ENCODE measurements at regions not wholly inside any gene's neighbourhood (a gene's known extent, or its start where the extent isn't known, plus 50 kb on each side); places are given as distances from the start of the nearest gene placed in this dataset.

- no peaks in the 10 kb centered on the region for H3K36me3 Mint-ChIP-seq (ENCODE audit: low read depth, unreplicated experiment)
- H3K4me3 Mint-ChIP-seq (ENCODE audit: unreplicated experiment): no peak overlapping the region
- FAIRE-seq (no peak), DNase-seq (ENCODE audit: low read depth) (no peak)
- no peaks in the 10 kb centered on the region for H3K27me3 Mint-ChIP-seq (ENCODE audit: low read depth, unreplicated experiment)
- Histone ChIP-seq H3K4me2 (ENCODE audit: low read length) (no peak overlapping the region), H3K27ac (ENCODE audit: low read depth, low read length) (no peak overlapping the region), H3K9ac (ENCODE audit: low read length) (no peak overlapping the region), H2AFZ (ENCODE audit: low read depth, low read length) (no peak overlapping the region), H3K27me3 (ENCODE audit: insufficient read depth, low read length) (no peaks in the 10 kb centered on the region), H3K36me3 (ENCODE audit: insufficient read depth, low read length) (no peaks in the 10 kb centered on the region), H3K4me1 (ENCODE audit: insufficient read depth, low read length) (no peaks in the 10 kb centered on the region), H3K4me3 (ENCODE audit: insufficient read depth, low read depth, low read length) (no peak overlapping the region), H4K20me1 (ENCODE audit: insufficient read depth, low read length) (no peaks in the 10 kb centered on the region), H3K79me2 (ENCODE audit: insufficient read depth, low read length) (no peaks in the 10 kb centered on the region), H3K9me3 (ENCODE audit: insufficient read depth, low read depth, low read length) (peaks cover 20% of the 10 kb centered on the region)
- H3K4me1 Mint-ChIP-seq (ENCODE audit: low read depth, unreplicated experiment): no peaks in the 10 kb centered on the region
- H3K27ac Mint-ChIP-seq (ENCODE audit: unreplicated experiment): no peak overlapping the region
- H3K9me3 Mint-ChIP-seq (ENCODE audit: unreplicated experiment): peaks cover 32% of the 10 kb centered on the region
- TF ChIP-seq EZH2 (IDR thresholded peaks at IDR 0.05; ENCODE audit: insufficient read depth, low read length) (no peak), CTCF (IDR thresholded peaks at IDR 0.05; ENCODE audit: insufficient read depth, low read depth, low read length) (no peak)
Measured at GRCh38 chr14:106203438-106203837, 677.1 kb downstream of the TMEM121 start.

GRCh38 chr14:106204063-106204462, 677.7 kb downstream of the TMEM121 start:
- no peaks in the 10 kb centered on the region for H4K20me1 ChIP-seq (ENCODE audit: insufficient read depth, low read length)
- Mint-ChIP-seq H3K36me3 (ENCODE audit: low read depth, unreplicated experiment) (no peaks in the 10 kb centered on the region), H3K4me3 (ENCODE audit: unreplicated experiment) (no peak overlapping the region), H3K4me1 (ENCODE audit: low read depth, unreplicated experiment) (no peaks in the 10 kb centered on the region), H3K27ac (ENCODE audit: unreplicated experiment) (no peak overlapping the region), H3K27me3 (ENCODE audit: low read depth, unreplicated experiment) (no peaks in the 10 kb centered on the region), H3K9me3 (ENCODE audit: unreplicated experiment) (peaks cover 31% of the 10 kb centered on the region)
- H3K79me2 ChIP-seq (ENCODE audit: insufficient read depth, low read length): no peaks in the 10 kb centered on the region
- TF ChIP-seq EZH2 (IDR thresholded peaks at IDR 0.05; ENCODE audit: insufficient read depth, low read length): no peak
- no peak for TF ChIP-seq CTCF (IDR thresholded peaks at IDR 0.05; ENCODE audit: insufficient read depth, low read depth, low read length)
- no peak overlapping the region for H3K4me3 ChIP-seq (ENCODE audit: insufficient read depth, low read depth, low read length)
- H3K4me2 ChIP-seq (ENCODE audit: low read length): no peak overlapping the region
- H3K27ac ChIP-seq (ENCODE audit: low read depth, low read length): no peak overlapping the region
- H3K4me1 ChIP-seq (ENCODE audit: insufficient read depth, low read length): no peaks in the 10 kb centered on the region
- no peaks in the 10 kb centered on the region for H3K27me3 ChIP-seq (ENCODE audit: insufficient read depth, low read length)
- DNase-seq (ENCODE audit: low read depth) (no peak), FAIRE-seq (no peak)
- no peak overlapping the region for H3K9ac ChIP-seq (ENCODE audit: low read length)
- peaks cover 17% of the 10 kb centered on the region for H3K9me3 ChIP-seq (ENCODE audit: insufficient read depth, low read depth, low read length)
- no peaks in the 10 kb centered on the region for H3K36me3 ChIP-seq (ENCODE audit: insufficient read depth, low read length)
- H2AFZ ChIP-seq (ENCODE audit: low read depth, low read length): no peak overlapping the region

- H3K9me3 ChIP-seq (ENCODE audit: insufficient read depth, low read depth, low read length): peaks cover 19% of the 10 kb centered on the region
- FAIRE-seq (no peak), DNase-seq (ENCODE audit: low read depth) (no peak)
- H3K4me3 Mint-ChIP-seq (ENCODE audit: unreplicated experiment): no peak overlapping the region
- H2AFZ ChIP-seq (ENCODE audit: low read depth, low read length): no peak overlapping the region
- no peaks in the 10 kb centered on the region for H3K27me3 Mint-ChIP-seq (ENCODE audit: low read depth, unreplicated experiment)
- H3K4me1 Mint-ChIP-seq (ENCODE audit: low read depth, unreplicated experiment): no peaks in the 10 kb centered on the region
- peaks cover 2% of the 10 kb centered on the region for H3K36me3 Mint-ChIP-seq (ENCODE audit: low read depth, unreplicated experiment)
- no peaks in the 10 kb centered on the region for H3K36me3 ChIP-seq (ENCODE audit: insufficient read depth, low read length)
- H3K79me2 ChIP-seq (ENCODE audit: insufficient read depth, low read length): no peaks in the 10 kb centered on the region
- no peak overlapping the region for H3K4me2 ChIP-seq (ENCODE audit: low read length)
- H3K27ac ChIP-seq (ENCODE audit: low read depth, low read length): no peak overlapping the region
- H3K27me3 ChIP-seq (ENCODE audit: insufficient read depth, low read length): no peaks in the 10 kb centered on the region
- H3K27ac Mint-ChIP-seq (ENCODE audit: unreplicated experiment): no peak overlapping the region
- H3K4me3 ChIP-seq (ENCODE audit: insufficient read depth, low read depth, low read length): no peak overlapping the region
- H4K20me1 ChIP-seq (ENCODE audit: insufficient read depth, low read length): no peaks in the 10 kb centered on the region
- no peaks in the 10 kb centered on the region for H3K4me1 ChIP-seq (ENCODE audit: insufficient read depth, low read length)
- no peak overlapping the region for H3K9ac ChIP-seq (ENCODE audit: low read length)
- TF ChIP-seq CTCF (IDR thresholded peaks at IDR 0.05; ENCODE audit: insufficient read depth, low read depth, low read length): no peak
- no peak for TF ChIP-seq EZH2 (IDR thresholded peaks at IDR 0.05; ENCODE audit: insufficient read depth, low read length)
- peaks cover 29% of the 10 kb centered on the region for H3K9me3 Mint-ChIP-seq (ENCODE audit: unreplicated experiment)
Measured at GRCh38 chr14:106207316-106207715, 680.9 kb downstream of the TMEM121 start.
